ENCODE measurements at regions not wholly inside any gene's neighbourhood (a gene's known extent, or its start where the extent isn't known, plus 50 kb on each side); places are given as distances from the start of the nearest gene placed in this dataset.

DNA sequence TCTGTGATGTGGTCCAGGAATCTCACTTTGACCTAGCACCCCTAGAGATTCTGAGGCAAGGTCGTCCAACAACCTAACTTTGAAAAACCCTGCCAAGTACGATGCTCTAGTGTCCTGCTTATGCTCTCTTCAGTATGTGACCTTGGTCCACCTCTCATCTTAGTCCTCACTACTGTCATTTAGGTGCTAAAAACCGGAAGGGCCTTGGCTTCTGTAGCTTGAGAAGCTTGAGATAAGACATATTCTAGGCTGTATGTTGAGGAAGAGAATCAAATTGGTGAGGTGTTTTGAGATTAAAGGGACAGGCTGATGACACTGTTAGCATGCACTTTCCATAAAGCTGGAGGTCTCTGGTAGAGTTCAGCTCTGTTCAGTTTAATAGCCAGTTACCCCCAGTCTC is 57.0 kb upstream of the MTPN start:
- Mint-ChIP-seq H3K4me1 (peaks cover 8 to 10% of the 10 kb centered on the region in 2 experiments), H3K9me3 (peaks cover 3 to 11% of the 10 kb centered on the region in 2 experiments; a peak in 4 of 5 replicates), H3K27me3 (ENCODE audit: low read depth) (no peaks in the 10 kb centered on the region), H3K4me3 (no peak overlapping the region), H3K27ac (no peak overlapping the region), H3K36me3 (ENCODE audit: insufficient read depth in 1 of 3, low read depth in 3 of 3) (peaks cover 0 to 14% (median 3%) of the 10 kb centered on the region in 3 experiments; a peak in 3 of 7 replicates)
- Histone ChIP-seq H3K27ac (ENCODE audit: insufficient read length, low read depth, low read length) (no peak overlapping the region), H3K4me1 (ENCODE audit: insufficient read depth, low read length) (no peaks in the 10 kb centered on the region), H3K79me2 (ENCODE audit: insufficient read depth, low read length) (no peaks in the 10 kb centered on the region), H2AK5ac (ENCODE audit: insufficient read length, low read length) (no peak overlapping the region), H3K4ac (ENCODE audit: low read depth, low read length) (no peak overlapping the region), H3K23ac (ENCODE audit: insufficient read length, low read depth, low read length) (no peak overlapping the region), H2BK5ac (ENCODE audit: insufficient read length, low read length) (no peak overlapping the region), H4K8ac (replicated peaks; ENCODE audit: insufficient read length, low read depth, low read length) (no peak overlapping the region), H2BK12ac (ENCODE audit: insufficient read length, low read depth, low read length) (no peak overlapping the region), H3K56ac (ENCODE audit: insufficient read length, low read depth, low read length) (no peak overlapping the region), H2BK15ac (ENCODE audit: low read depth, low read length) (no peak overlapping the region), H3K14ac (ENCODE audit: insufficient read depth, low read length) (no peak overlapping the region), H3K18ac (ENCODE audit: insufficient read length, low read depth, low read length) (no peak overlapping the region), H3K9ac (ENCODE audit: extremely low read depth, insufficient read length, low read length) (no peak overlapping the region), H2BK120ac (ENCODE audit: low read depth, low read length, poor library complexity, severe bottlenecking) (no peak overlapping the region), H3K9me3 (ENCODE audit: control insufficient read depth, low read depth, low read length) (no peaks in the 10 kb centered on the region), H2AFZ (ENCODE audit: low read length) (no peak overlapping the region), H4K91ac (ENCODE audit: insufficient read length, low read depth, low read length) (no peak overlapping the region), H3K23me2 (ENCODE audit: insufficient read length, low read depth, low read length, poor library complexity, severe bottlenecking) (no peaks in the 10 kb centered on the region), H3K4me2 (ENCODE audit: insufficient read depth, insufficient read length, low read length) (no peak overlapping the region), H4K5ac (ENCODE audit: insufficient read length, low read depth, low read length) (no peak overlapping the region), H3T11ph (ENCODE audit: low read length) (no peak overlapping the region), H4K20me1 (ENCODE audit: control insufficient read depth, insufficient read depth, insufficient read length) (no peaks in the 10 kb centered on the region), H3K27me3 (ENCODE audit: insufficient read depth, low read length) (no peaks in the 10 kb centered on the region), H3K79me1 (ENCODE audit: insufficient read depth, low read depth, low read length, poor library complexity, severe bottlenecking) (no peaks in the 10 kb centered on the region), H2BK20ac (ENCODE audit: low read depth, low read length, poor library complexity, severe bottlenecking) (no peak overlapping the region)
- DNase-seq: no peak
- TF ChIP-seq, protein P1, sequence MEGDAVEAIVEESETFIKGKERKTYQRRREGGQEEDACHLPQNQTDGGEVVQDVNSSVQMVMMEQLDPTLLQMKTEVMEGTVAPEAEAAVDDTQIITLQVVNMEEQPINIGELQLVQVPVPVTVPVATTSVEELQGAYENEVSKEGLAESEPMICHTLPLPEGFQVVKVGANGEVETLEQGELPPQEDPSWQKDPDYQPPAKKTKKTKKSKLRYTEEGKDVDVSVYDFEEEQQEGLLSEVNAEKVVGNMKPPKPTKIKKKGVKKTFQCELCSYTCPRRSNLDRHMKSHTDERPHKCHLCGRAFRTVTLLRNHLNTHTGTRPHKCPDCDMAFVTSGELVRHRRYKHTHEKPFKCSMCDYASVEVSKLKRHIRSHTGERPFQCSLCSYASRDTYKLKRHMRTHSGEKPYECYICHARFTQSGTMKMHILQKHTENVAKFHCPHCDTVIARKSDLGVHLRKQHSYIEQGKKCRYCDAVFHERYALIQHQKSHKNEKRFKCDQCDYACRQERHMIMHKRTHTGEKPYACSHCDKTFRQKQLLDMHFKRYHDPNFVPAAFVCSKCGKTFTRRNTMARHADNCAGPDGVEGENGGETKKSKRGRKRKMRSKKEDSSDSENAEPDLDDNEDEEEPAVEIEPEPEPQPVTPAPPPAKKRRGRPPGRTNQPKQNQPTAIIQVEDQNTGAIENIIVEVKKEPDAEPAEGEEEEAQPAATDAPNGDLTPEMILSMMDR (conservative IDR thresholded peaks at IDR 0.05): no peak
- no CpG with 5 or more reads among the region's 3 CpGs for WGBS (ENCODE audit: extremely low coverage, insufficient read length, low lambda C conversion rate)
